ENCODE measurements at regions not wholly inside any gene's neighbourhood (a gene's known extent, or its start where the extent isn't known, plus 50 kb on each side); places are given as distances from the start of the nearest gene placed in this dataset.
"Not testable (repeated sequence)": the region's sequence is repeated elsewhere in the genome, so short reads cannot be mapped to it uniquely, and the experiment has no call there.

DNA sequence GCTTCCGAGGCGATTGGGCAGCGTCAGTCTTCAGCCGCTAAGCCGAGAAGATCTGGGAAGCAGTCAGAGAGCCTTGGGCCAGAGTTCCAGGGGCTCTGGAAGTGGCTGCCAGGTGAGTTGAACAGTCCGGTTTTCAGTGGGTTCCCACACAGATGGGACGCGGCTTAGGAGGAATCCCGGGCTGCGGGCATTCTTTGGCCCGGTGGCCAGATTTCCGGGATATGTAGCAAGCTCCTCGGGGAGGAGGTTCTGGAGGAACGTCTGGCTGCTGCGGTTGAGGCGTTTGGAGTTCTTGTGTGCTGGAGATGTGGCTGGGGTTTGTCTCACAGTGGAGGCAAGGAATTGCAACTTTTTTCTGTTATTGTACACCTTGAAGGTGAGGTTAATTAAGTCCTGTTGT, 182.6 kb downstream of the CD83 start:
- not testable (repeated sequence) for DNase-seq

GRCh38 chr6:14300721-14301120, 183.1 kb downstream of the CD83 start:
- DNase-seq = not testable (repeated sequence)

DNA sequence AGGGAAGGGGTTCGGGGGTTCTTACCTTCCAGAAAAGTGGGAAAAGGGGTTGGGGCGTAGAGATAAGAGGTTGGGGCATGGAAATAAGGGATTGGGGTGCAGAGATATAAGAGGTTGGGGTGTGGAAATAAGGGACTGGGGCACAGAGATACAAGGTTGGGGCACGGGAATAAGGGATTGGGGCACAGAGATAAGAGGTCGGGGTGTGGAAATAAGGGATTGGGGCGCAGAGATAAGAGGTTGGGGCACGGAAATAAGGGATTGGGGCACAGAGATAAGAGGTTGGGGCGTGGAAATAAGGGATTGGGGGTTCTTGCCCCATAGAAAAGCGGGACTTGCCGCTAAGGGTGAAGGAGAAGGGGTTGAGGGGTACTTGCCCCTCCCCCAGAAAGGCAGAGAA, 183.9 kb downstream of the CD83 start:
- DNase-seq = not testable (repeated sequence)

GRCh38 chr6:14305131-14305530, 187.6 kb downstream of the CD83 start:
- no peak for DNase-seq

GRCh38 chr6:14305624-14306023, 188.1 kb downstream of the CD83 start:
- DNase-seq = no peak

GRCh38 chr6:14306151-14306906, 188.8 kb downstream of the CD83 start:
- no peak for DNase-seq

DNA sequence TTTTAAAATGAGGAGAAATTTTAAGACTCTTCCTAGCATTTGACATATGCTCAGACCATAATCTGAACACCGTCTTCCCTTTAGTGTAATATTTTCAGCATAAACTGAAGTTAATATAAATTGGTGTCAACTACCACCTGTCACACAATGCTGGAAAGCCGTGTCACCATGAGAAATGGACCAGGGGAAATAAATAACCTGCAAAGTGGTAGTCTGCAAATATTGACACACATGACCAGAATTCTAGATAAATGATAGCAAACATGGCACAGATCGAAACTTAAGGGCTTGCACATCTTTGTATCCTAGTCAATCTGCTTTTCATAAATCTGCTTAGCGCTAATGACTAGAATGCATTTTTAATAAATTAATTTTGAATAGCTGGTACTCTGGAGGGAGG, 191.9 kb downstream of the CD83 start:
- DNase-seq = no peak

- no peak for DNase-seq
These were observed 192.4 kb downstream of the CD83 start for GRCh38 chr6:14309951-14310445.

DNA sequence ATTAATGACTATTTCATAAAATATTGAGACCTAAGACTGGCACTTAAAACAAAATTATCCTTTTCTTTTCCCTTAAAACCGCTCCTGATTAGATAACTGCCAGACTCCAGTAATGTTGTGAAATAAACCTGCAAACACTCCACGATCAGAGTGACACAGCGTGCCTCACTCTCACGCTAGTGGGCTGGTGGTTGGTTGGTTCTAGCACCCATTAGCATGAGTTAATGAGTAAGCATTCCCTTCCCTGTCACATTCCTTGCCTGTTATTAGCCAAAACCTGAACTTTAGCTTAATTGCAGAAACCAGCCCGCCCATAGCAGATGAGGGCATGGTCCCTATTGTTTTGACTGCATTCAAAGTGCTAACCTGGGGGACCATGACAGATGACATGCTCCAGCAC, 193.4 kb downstream of the CD83 start:
- no peak for DNase-seq

DNA sequence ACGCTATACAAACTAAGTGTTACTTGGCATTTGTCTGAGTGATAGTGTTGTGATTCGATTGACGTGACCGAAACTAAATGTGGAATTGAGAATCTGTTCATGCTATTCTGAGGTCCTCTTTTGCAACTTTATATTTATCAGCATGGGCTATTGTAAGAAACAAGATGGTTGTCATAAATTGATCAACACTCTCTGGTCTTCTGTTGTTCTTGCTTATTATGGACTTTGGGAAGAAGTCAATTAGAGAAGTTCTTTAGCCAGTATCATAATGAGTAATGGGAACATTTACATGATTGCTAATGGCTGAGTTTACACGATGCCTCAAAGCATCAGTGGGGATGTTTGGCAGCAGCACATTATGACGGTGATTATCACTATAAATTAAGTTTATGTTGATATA, 195.0 kb downstream of the CD83 start:
- no peak for DNase-seq

DNA sequence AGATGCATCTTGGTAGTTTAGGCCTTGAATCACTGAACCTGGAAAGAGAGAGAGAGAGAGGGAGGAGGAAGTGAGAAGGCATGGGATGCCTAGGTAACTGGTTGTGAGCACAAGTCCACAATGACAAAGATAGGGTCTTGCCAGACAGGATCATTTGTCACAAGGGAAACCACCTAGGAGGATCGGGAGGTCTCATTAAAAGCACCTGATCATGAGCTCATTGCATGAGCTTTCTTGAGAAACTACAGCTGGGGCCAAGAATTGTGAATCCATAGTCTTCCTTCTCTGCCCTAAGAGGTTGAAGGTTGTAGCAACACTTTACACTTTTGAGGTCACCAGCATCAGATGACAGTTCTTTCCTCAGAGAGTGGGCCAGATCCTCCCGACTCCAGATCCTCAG, 195.7 kb downstream of the CD83 start:
- no peak for DNase-seq

- no peak for DNase-seq
These were observed 197.8 kb downstream of the CD83 start for GRCh38 chr6:14315353-14315752.

DNA sequence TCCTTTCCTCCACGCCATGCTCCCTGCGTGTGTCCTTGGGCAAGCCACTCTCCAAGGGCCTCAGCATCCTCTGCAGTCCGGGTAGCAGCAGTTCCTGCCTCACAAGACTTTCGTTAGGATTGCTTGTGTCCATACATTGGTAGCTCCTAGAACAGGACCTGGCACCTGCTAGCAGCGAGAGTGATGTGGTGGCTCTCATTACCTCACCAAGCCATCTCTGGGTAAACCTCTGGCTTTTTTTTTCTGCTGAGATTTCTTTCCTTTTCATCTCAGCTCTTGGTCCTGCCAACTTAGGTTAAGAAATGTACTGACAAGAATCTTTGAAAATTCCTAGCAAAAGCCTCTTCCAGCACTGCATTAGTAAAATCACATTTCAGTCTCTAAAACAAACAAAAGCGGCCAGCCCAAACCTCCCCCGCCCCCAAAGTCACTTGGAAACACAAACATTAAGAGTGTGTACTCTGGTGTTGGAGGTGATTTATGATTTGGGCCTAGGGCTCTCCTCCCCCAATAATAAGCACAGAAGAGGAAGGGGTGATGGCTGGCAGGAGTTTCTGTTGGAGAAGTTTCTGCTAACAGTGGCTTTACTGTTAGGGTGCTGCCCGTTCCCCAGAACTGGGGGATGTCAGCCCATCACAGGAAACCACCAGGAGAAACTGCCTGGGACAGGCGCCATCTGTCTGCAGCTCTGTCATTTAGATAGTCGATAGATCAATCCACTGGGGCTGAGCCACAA, 199.2 kb downstream of the CD83 start:
- no peak for DNase-seq

GRCh38 chr6:14317387-14317970, 199.9 kb downstream of the CD83 start:
- DNase-seq = no peak

DNA sequence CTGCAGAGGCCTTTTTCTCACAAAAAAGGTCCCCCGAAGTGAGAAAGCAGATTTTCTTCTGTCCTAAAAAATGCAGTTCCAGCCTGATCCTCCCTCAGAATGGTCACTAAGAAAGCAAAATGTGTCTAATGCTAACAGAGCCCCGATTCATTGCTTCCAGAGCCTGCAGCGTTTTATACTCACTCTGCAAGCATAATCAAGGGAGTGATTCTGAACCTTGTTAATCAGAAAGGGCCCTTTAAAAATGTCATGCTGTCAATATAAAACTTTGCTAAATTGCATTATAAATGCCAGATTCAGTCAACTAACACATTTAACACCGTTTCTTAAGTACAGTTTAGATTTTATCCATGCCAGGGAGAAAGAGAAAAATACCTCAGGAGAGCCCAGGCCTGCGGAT, 202.8 kb downstream of the CD83 start:
- no peak for DNase-seq

DNA sequence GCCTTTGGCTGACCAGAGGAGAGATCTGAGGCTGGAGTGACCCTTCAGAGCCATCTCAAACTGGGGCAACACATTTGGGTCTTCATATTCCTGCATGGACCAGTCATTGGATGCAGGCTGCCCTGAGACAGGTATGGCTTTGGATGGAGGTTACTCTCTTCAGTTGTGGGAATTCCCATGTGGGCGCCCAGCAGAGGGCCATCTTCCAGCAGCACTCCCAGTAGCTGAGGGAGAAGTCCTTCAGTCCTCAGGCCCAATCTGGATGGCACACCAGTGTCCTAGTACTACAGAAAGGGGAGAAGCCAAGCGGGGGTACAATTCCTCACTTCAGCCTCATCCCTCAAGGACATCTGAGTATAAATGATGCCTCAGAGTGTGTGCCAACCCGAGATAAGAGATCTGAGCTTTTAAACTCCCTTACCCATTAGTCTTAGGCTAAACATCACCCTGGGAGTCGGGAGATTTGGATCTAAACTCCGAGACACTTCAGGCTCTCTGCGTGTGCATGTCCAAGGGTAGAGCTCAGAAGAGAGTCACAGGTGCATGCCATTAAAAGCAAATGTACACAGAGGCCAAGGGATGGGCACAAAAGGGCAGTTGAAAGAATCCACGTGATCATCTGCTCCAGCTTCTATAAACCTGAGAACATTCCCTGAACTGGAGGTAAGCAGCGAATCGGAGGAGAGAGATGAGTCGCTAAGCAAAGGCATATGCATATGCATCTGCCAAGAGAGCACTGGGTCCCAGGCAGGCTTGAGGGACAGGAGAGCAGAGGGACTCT, 204.6 kb downstream of the CD83 start:
- no peak for DNase-seq

DNA sequence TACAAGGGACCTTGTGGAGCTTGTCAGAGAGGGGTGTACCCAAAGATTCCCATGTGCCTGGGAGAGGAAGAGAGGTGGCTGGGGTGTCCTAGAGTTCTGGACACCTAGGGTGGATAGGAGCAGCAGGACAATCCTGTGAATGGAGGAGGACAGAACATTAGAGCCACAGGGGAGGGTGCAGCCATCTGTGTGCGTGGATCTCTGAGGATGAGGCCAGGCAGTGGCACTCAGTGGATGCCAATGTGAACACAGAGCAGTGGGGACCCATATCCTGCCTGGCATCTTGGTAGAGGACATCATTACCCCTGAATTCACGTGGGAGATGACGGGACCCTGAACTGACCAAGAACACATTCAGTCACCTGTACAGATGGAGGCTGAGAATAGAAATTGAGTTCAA, 205.3 kb downstream of the CD83 start:
- no peak for DNase-seq

DNA sequence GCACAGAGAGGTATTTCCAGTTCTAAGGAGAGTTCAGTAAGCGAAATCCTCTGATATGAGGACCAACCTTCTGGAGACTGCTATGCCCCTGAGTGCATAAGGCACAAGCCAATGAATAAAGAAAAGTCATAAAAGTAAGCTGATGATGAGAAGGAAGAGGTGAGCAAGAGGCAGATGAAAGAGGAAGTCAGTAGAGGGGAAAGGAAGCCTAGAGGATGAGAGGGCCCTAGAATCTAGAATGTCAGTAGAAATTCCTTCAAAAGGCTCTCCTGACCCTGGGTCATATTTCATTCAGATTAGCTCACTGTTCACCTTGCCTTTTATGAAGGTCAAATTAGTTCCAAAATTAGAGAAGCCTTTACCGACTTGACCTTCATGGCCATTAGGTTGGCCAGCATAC, 209.2 kb downstream of the CD83 start:
- DNase-seq = no peak

- DNase-seq = no peak
These were observed 210.6 kb downstream of the CD83 start for GRCh38 chr6:14328163-14328562.

DNA sequence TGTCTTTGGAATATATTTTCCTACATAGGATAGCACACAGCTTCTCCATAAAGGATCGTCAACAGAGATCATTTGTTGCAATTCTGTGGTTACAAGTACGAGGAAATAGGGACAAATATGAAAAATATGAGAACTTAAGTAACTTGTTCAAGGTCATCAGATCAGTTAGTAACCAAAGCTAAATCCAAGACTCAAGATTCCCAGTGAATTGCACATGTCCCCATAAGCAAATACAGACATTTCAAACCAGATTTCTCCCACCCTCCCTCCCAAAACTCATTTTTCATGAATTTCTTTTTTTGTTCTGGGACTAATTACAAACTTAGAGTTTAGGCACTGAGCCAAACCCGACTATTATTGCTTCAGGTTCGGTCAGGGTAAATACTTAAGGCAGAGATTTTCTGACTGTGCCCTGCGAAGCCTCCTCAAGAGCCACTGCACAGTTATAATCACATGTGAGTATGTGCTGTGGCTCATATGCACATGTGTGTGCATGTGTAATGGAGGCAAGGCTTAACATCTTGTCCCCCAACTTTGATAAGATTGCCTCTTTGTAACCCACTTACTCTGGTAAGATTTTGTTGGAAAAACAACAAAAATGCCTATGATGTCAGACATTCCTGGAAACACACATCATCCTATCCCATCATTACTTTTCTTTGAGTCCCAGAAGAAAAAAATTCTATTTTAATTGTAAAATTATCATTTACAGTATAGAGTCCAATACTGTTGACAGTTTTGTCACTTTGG, 216.2 kb downstream of the CD83 start:
- DNase-seq = no peak

- no peak for DNase-seq
These were observed 217.5 kb downstream of the CD83 start for GRCh38 chr6:14335071-14335470.

GRCh38 chr6:14337152-14337551, 219.6 kb downstream of the CD83 start:
- DNase-seq = no peak
